Endothelial cell of umbilical vein (primary cell): ENCODE measurements at regions not wholly inside any gene's neighbourhood (a gene's known extent, or its start where the extent isn't known, plus 50 kb on each side); places are given as distances from the start of the nearest gene placed in this dataset.

Experiments used
- BruUV-seq: library from RNA; stranded (reverse); fragments of 400-500 nt; replicated peaks from 2 replicates; lab custom pipeline; 2021; lab: Mats Ljungman, UMichigan
- CTCF ChIA-PET: fragments of 300-600, 350-600 bp; sonication (Branson Sonifier 250); formaldehyde crosslinking; loops from one replicate; lab custom pipeline; 2021; ENCODE audit warnings: antibody characterized with exemption, inconsistent platforms; lab: Charles Lee
- POLR2A ChIA-PET: fragments of 300-600, 350-600 bp; sonication (Branson Sonifier 250); formaldehyde crosslinking; loops from one replicate; lab custom pipeline; 2021; ENCODE audit warnings: antibody characterized with exemption, inconsistent platforms; lab: Charles Lee
- DNase-seq: peaks from one replicate; pipeline ENCODE4 v3.0.0-alpha.2; 2011; ENCODE audit warnings: low read depth, low spot score
- FAIRE-seq: peaks from 2 replicates; lab custom pipeline; 2011; peaks lifted over from hg19 to GRCh38; lab: Jason Lieb, UNC
- H2AFZ ChIP-seq: 2 replicates; pipeline ENCODE4 v1.6.0; 2012; ENCODE audit warnings: low read depth, low read length, control low read depth, inconsistent platforms
- H3K27ac ChIP-seq: 2 replicates; pipeline ENCODE4 v1.5.1; 2011; ENCODE audit warnings: low read depth, mild to moderate bottlenecking, control low read depth, low read length, moderate library complexity; ENCODE audit not compliant: insufficient read depth
- H3K27me3 ChIP-seq, 2 experiments: 2 replicates each; pipeline versions ENCODE4 v1.6.0 to v1.6.1; 2011; ENCODE audit warnings: low read length in 2 of 2, mixed read lengths in 1 of 2; ENCODE audit not compliant: control insufficient read depth in 2 of 2, insufficient read depth in 2 of 2
- H3K36me3 ChIP-seq, 2 experiments: 2 replicates in 1 of 2; 3 replicates in 1 of 2; pipeline ENCODE4 v1.5.1; 2011; ENCODE audit warnings: low read length in 2 of 2, mild to moderate bottlenecking in 1 of 2, moderate library complexity in 1 of 2; ENCODE audit not compliant: control insufficient read depth in 2 of 2, insufficient read depth in 2 of 2; ENCODE audit errors: extremely low read depth in 1 of 2
- H3K4me1 ChIP-seq: 3 replicates; pipeline ENCODE4 v1.5.1; 2011; ENCODE audit warnings: mild to moderate bottlenecking, low read length; ENCODE audit not compliant: control insufficient read depth, insufficient read depth; ENCODE audit errors: extremely low read depth
- H3K4me2 ChIP-seq: 2 replicates; pipeline ENCODE4 v1.6.1; 2011; ENCODE audit warnings: low read length, control low read depth, mixed read lengths; ENCODE audit not compliant: insufficient read depth
- H3K4me3 ChIP-seq, 3 experiments: fragments of 200-600 bp in 1 of 3; sonication (generic), shearing (Covaris generic) in 1 of 3; replicated peaks in 1 of 3; 2 replicates each; pipeline ENCODE4 v1.5.1; 2011 to 2016; ENCODE audit warnings: control low read depth in 3 of 3, low read length in 3 of 3, mild to moderate bottlenecking in 2 of 3, inconsistent platforms in 1 of 3, low read depth in 1 of 3, moderate library complexity in 1 of 3; ENCODE audit not compliant: insufficient read depth in 1 of 3
- H3K79me2 ChIP-seq: 2 replicates; pipeline ENCODE4 v1.6.0; 2012; ENCODE audit warnings: low read length, inconsistent platforms; ENCODE audit not compliant: control insufficient read depth, insufficient read depth
- H3K9ac ChIP-seq: replicated peaks from 2 replicates; pipeline ENCODE3; 2011; ENCODE audit warnings: low read length, control low read depth; ENCODE audit not compliant: insufficient read depth; ENCODE audit errors: extremely low read depth
- H3K9me1 ChIP-seq: replicated peaks from 3 replicates; pipeline ENCODE4 v1.6.0; 2011; ENCODE audit warnings: mild to moderate bottlenecking, low read length; ENCODE audit not compliant: control insufficient read depth, insufficient read depth; ENCODE audit errors: extremely low read depth
- H3K9me3 ChIP-seq: replicated peaks from 2 replicates; pipeline ENCODE4 v1.5.1; 2012; ENCODE audit warnings: low read length, inconsistent platforms; ENCODE audit not compliant: control insufficient read depth, insufficient read depth
- H4K20me1 ChIP-seq: replicated peaks from 2 replicates; pipeline ENCODE3; 2011; ENCODE audit warnings: mild to moderate bottlenecking, low read length; ENCODE audit not compliant: control insufficient read depth, insufficient read depth; ENCODE audit errors: extremely low read depth
- CTCF ChIP-seq, 2 donors: IDR thresholded peaks; 1 replicate in 1 of 2; 2 replicates in 1 of 2; pipeline ENCODE4 v1.5.1; 2011; ENCODE audit warnings: low read length in 2 of 2, mild to moderate bottlenecking in 2 of 2, moderate library complexity in 2 of 2, control low read depth in 1 of 2, inconsistent platforms in 1 of 2, low read depth in 1 of 2; ENCODE audit not compliant: insufficient read depth in 1 of 2; ENCODE audit errors: extremely low read depth in 1 of 2
- EZH2 ChIP-seq: IDR thresholded peaks from 2 replicates; pipeline ENCODE4 v1.6.1; 2012; ENCODE audit warnings: borderline replicate concordance, low read depth, mild to moderate bottlenecking, moderate library complexity, low read length, inconsistent platforms; ENCODE audit not compliant: severe bottlenecking
- FOS ChIP-seq: IDR thresholded peaks from 2 replicates; pipeline ENCODE4 v1.6.1; 2011; ENCODE audit warnings: mild to moderate bottlenecking, low read length, moderate library complexity, borderline replicate concordance; ENCODE audit not compliant: insufficient read depth
- GATA2 ChIP-seq: IDR thresholded peaks from 2 replicates; pipeline ENCODE4 v1.7.0; 2011; ENCODE audit warnings: low read depth, mild to moderate bottlenecking, moderate library complexity, mixed read lengths, low read length; ENCODE audit not compliant: insufficient read length, insufficient read depth
- JUN ChIP-seq: IDR thresholded peaks from 2 replicates; pipeline ENCODE4 v1.6.1; 2011; ENCODE audit warnings: borderline replicate concordance, low read depth; ENCODE audit not compliant: insufficient read length, insufficient read depth
- MAX ChIP-seq: IDR thresholded peaks from 2 replicates; pipeline ENCODE4 v1.6.1; 2011; ENCODE audit not compliant: insufficient read depth, insufficient read length
- MYC ChIP-seq: IDR thresholded peaks from one replicate; pipeline ENCODE4 v1.6.1; 2011; ENCODE audit warnings: mild to moderate bottlenecking, low read depth, low read length
- POLR2A ChIP-seq: IDR thresholded peaks from 2 replicates; pipeline ENCODE4 v1.6.1; 2012; ENCODE audit warnings: low read depth, mild to moderate bottlenecking, control low read depth, low read length
- POLR2AphosphoS5 ChIP-seq: IDR thresholded peaks from 2 replicates; pipeline ENCODE4 v1.6.1; 2012; ENCODE audit warnings: low read depth, mild to moderate bottlenecking, control low read depth, low read length, moderate library complexity; ENCODE audit not compliant: insufficient read depth
- dilution Hi-C: fragments of 300-500 bp; cut with MboI; formaldehyde crosslinking; loops from one replicate; pipeline ENCODE4 v1.15.0; 2019; ENCODE audit warnings: low sequenced_read_pairs; ENCODE audit not compliant: extremely low pct_ligation_motif_present
- intact Hi-C: fragments of 100-400 bp; cut with micrococcal nuclease; formaldehyde crosslinking; loops from one replicate; pipeline ENCODE4 v1.10.0; 2022

GRCh38 chr2:83517727-83518368 is 941.2 kb downstream of the SUCLG1 start:
- Histone ChIP-seq H3K79me2 (no peaks in the 10 kb centered on the region), H2AFZ (no peak overlapping the region), H3K9ac (no peak overlapping the region), H3K4me3 (no peak overlapping the region), H3K4me1 (no peaks in the 10 kb centered on the region), H3K9me3 (no peaks in the 10 kb centered on the region), H3K4me2 (no peak overlapping the region), H3K36me3 (no peaks in the 10 kb centered on the region), H3K27ac (no peak overlapping the region), H3K9me1 (no peaks in the 10 kb centered on the region), H4K20me1 (no peaks in the 10 kb centered on the region), H3K27me3 (no peaks in the 10 kb centered on the region)
- DNase-seq: no peak
- intact Hi-C loops (no loop called here), dilution Hi-C loops (no loop called here)
- no TSS peak for BruUV-seq
- CTCF ChIA-PET: no interaction called here
- FAIRE-seq: no peak
- TF ChIP-seq POLR2A: no peak
- TF ChIP-seq CTCF (IDR thresholded peaks at IDR 0.05; ENCODE audit: extremely low read depth in 1 of 2, insufficient read depth in 1 of 2, low read depth in 1 of 2, low read length in 2 of 2): no peak
- TF ChIP-seq GATA2: no peak
- no peak for TF ChIP-seq JUN
- no peak for TF ChIP-seq MYC
- TF ChIP-seq FOS: no peak
- TF ChIP-seq POLR2AphosphoS5: no peak
- no peak for TF ChIP-seq EZH2
- no peak for TF ChIP-seq MAX
- POLR2A ChIA-PET: no interaction called here
